ENCODE measurements at regions not wholly inside any gene's neighbourhood (a gene's known extent, or its start where the extent isn't known, plus 50 kb on each side); places are given as distances from the start of the nearest gene placed in this dataset.

GRCh38 chr16:85386467-85387170 lies 226.5 kb upstream of the GSE1 start:
- no peak for TF ChIP-seq CTCF (IDR thresholded peaks at IDR 0.05; ENCODE audit: low read depth, low read length, poor library complexity, severe bottlenecking)
- no peak for TF ChIP-seq EZH2phosphoT487 (IDR thresholded peaks at IDR 0.05; ENCODE audit: borderline replicate concordance, low read length)
